ENCODE measurements at regions not wholly inside any gene's neighbourhood (a gene's known extent, or its start where the extent isn't known, plus 50 kb on each side); places are given as distances from the start of the nearest gene placed in this dataset.

- DNase-seq (ENCODE audit: low read depth in 3 of 3) = no peak
Measured at GRCh38 chr22:49056301-49056700, 771.4 kb downstream of the BRD1 start.

GRCh38 chr22:49055406-49055805, 772.3 kb downstream of the BRD1 start:
- DNase-seq (ENCODE audit: low read depth in 3 of 3) = no peak

DNA sequence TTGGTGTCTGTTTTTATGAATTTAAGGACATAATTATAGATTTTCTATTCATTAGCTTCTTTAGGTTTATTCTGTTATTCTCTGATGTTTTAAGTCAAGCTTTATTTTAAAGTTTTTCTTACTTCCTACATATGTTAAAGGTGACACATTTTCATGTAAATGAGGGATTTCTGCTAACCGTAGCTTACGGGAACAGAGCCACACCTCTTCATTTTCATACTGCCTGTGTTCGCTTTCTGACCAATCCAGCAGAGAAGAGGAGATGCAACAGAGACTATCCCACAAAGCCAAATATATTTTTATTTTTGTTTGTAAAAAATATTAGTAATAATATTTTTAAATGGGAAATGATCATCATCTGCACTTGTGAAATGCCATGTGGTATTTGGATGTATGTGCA, 774.1 kb downstream of the BRD1 start:
- no peak for DNase-seq (ENCODE audit: low read depth in 3 of 3)

GRCh38 chr22:49052560-49052959, 775.1 kb downstream of the BRD1 start:
- DNase-seq (ENCODE audit: low read depth in 3 of 3) = no peak

GRCh38 chr22:49052023-49052538, 775.6 kb downstream of the BRD1 start:
- DNase-seq (ENCODE audit: low read depth in 3 of 3) = peak in 2 of 3 experiments; percentile 5 to 27

DNA sequence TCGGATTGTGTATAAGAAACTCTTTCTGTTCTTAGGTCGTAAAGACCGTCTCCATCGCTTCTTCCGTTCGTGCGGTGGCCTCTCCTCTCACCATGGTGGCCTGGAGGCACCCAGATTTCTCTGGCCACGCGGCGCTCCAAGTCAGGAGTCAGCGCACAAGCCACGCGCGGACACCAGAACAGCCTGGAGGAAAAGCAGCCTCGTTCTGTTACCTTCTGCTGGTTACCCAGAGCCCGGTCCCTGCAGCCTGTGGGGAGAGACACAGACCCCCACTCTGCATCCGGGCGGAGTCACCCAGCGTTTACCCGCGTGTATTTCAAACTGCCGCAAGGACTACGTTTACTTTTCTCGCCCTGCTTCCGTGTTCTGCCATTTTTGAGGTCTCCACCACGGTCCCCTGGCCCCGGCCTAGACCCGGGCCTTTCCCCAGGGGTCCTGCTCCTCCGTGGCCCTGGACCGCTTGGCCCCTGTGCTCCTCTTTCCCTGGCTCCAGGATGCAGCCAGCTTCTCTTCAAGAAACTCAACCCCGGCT, 776.1 kb downstream of the BRD1 start:
- DNase-seq (ENCODE audit: low read depth in 3 of 3) = no peak

DNA sequence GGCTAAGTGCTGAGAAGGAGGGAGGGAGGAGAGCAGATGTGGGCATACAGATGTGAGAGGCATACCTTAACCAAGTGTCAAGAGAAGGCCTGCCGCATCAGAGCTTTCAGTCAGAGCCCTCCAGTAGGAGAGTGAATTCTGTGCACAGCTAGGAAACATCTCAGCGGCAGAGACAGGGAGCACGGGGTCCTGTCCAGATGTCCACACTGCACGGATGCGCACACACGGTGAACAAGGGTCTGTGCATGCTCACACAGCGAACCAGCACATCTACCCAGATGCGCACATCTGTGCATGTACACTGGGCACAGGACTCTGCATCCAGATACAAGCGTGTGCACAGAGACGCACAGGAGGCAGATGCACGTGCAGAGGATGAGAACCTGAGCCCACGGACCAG, 778.0 kb downstream of the BRD1 start:
- no peak for DNase-seq (ENCODE audit: low read depth in 3 of 3)

DNA sequence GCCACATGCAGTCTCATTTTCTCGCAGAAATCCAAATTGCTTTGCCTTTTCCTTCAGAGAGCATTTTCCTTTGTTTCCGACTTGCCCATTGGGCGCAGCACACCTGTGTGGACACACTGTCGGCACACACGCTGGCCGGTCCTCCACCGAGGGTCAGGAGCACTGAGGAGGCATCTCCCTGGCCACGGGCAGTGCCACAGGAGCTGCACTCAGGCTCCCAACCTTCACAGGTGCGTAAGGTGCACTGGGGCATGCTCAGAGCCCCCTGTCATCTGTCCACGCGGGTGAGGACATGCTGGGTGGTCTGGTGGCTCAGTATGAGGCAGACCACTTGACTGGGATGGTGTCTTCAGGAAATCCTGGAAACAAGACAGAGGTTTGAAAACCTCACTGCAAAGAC, 779.1 kb downstream of the BRD1 start:
- DNase-seq (ENCODE audit: low read depth in 3 of 3) = no peak

GRCh38 chr22:49047447-49047846, 780.2 kb downstream of the BRD1 start:
- DNase-seq (ENCODE audit: low read depth in 3 of 3) = no peak

DNA sequence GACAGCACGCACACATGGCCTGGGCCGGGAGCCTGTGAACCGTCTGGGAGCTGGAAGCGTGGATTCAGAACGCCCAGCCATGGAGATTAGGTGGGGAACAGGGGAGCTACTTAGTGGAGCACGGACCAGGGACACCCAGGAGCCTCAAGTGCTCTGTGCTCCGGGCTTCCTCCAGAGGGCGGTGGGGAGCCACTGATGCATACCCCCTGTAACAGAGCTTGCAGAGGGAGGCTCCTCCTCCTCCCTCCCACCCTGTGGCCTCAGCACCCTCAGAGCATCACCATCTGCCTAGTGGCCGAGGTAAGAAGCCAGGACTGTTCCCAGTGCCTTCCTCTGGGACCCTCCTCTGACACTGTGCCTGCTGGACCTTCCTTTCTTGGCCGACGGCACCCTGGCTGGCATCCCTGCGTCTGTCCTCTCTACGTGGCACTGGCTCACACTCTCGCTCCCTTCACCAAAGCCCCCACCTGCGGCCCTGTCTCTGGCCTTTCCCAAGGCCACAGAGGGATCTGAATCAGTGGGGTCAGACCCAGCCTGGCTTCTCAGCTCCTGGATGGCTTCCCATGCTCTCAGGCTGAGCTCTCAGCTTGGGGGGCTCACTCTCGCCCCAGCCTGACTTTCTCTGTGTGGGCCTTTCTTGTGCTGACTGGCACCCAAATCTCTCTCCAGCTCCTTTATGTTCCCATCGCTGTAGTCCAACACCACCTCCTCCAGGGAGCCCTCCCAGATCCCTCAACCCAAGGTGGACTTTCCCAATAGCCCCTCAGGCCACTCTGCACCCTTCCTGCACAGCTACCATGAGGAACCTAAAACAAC, 780.9 kb downstream of the BRD1 start:
- peak in 1 of 3 experiments; percentile 36 for DNase-seq (ENCODE audit: low read depth in 3 of 3)

- no peak for DNase-seq (ENCODE audit: low read depth in 3 of 3)
Measured at GRCh38 chr22:49046000-49046545, 781.6 kb downstream of the BRD1 start.

DNA sequence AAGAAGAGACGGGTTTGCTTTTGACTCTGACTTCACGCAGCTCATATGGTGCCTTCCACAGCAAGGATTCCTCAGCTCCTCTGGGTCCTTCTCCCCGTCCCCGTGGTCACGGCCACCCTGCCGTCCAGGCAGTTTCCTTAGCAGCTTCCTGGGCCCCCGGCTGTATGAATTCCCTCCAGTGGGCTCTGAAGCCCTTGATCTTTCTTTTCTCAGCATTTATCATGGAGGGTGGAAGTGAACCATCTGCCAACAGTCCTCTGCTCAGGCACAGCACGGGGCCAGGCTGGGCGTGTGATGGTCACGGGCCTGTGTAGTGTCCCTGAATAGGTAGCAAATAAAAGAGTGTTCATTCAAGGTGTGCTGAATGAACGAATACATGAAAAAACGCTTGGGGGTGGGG, 782.4 kb downstream of the BRD1 start:
- DNase-seq (ENCODE audit: low read depth in 3 of 3) = no peak

- DNase-seq (ENCODE audit: low read depth in 3 of 3) = no peak
Measured at GRCh38 chr22:49044776-49045175, 782.9 kb downstream of the BRD1 start.

DNA sequence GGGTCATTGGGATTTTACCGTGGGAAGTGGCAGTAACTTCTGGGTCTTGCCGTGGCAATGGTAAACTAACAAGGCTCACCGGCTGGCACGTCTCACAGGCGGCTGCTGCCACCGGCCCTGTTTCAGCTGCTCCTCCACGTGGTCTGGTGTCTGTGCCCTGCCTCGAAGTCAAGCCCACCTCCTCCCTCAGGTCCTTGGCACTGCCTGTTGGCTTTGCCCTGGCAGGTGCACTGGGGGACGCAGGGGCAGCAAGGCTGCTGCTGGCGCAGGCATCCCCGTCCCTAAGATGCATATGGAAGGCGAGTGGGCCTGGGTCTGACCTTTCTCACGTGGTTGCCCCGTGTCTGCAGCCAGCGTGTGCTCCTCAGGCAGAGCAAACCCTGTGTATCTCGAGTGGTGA, 783.6 kb downstream of the BRD1 start:
- DNase-seq (ENCODE audit: low read depth in 3 of 3) = no peak

DNA sequence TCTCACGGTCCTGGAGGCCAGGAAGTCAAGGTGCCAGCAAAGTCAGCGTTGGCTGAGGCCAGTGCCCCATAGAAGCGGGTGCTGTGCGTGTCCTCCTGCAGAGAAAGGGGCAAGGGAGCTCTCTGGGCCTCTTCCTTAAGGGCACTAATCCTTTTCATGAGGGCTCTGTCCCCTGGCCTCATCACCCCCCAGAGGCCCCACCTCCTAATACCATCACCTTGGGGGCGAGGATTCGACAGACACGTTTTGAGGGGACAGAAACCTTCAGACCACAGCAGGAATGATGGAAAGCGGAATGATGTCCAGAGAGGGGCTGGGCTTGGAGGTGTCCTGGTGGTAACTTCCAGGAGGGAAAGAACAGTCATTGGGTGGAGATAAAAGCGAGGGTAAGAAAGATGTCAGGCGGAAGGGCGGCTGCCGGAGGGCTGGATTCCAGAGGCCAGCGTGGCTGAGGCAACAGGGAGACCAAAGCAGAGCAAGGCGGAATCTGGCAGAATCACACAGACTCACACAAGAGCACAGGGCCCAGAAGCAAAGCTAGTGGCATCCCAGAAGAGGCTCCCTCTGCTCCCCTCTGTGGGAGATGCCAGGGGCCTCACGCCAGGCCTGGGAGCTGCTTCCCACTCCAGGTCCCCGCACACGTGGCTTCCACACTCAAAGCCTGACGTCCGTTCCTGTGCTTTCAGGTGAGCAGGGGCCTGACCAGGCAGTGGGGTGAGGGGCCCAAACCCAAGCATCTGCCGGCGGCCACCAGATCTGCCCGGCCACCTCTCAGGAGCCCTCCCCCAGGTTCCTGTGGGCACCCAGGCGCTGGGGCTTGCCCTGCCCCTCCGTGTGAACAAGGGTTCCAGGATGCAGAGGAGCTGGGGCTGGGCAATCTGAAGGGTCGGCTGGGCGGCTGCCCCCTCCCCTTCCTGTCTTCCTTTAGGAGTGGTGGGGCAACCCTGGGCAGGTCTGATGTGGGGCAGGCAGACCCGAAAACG, 784.5 kb downstream of the BRD1 start:
- no peak for DNase-seq (ENCODE audit: low read depth in 3 of 3)

DNA sequence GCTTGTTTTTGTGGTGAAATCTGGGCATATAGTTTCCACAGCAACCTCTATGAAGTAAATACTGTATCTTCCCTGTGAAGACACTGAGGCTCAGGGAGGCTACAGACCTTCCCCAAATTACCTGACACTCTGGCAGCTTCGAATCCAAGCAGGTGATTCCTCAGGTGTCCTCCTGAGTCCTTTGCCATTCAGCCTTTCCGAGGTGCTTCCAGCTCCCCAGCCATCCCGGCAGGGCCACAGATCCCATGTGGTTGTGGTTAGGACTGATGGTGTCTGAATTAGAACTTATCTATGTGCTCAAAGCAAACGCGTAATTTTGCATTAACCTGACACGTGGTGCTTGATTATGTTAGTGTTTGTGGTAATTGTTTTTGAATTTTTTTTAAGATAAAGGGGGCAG, 785.6 kb downstream of the BRD1 start:
- no peak for DNase-seq (ENCODE audit: low read depth in 3 of 3)

- no peak for DNase-seq (ENCODE audit: low read depth in 3 of 3)
Measured at GRCh38 chr22:49040754-49041467, 786.8 kb downstream of the BRD1 start.

DNA sequence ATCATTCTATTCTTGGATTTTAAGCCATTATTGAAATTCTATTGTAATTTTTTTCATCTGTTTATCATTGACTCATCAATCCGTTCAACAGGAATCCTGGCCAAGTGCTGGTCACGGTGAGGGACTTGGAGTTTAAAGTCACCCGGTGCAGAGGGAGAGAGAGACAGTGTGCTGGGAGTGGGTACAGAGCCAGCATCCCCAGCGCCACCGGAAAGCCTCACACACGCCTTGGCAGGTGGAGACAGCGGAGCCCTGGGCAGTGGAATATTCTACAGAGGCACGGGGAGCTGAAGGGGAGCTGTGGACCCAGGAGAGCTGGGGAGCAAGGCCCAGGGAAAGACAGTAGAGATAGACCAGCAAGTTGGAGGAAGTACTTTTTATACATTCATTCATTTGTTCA, 787.6 kb downstream of the BRD1 start:
- no peak for DNase-seq (ENCODE audit: low read depth in 3 of 3)

- no peak for DNase-seq (ENCODE audit: low read depth in 3 of 3)
Measured at GRCh38 chr22:49039625-49040024, 788.0 kb downstream of the BRD1 start.

DNA sequence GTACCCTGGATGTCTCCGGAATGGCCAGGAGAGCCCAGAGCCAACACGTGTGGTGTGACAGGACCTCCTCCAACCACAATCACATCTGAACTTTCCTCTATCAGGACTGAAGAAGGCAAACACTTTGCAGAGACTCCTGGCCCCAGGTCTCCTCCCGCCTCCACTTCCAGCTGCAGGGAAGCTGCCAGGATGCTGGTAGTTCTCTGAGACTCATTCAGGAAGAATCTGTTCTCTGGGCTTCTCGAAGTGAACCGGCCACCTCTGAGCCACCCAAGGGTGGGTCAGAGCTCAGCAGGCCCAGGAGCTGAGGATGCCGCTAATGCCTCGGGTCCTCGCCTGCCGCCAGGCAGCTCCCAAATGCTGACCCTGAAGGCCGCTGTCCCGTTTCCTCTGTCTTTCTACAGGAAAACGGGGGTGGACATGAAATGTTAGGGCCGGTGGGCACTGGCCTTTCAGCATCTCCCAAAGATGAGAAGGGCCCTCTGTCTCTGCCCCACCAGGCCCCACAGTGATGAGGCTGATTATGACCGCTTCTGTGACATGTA, 789.9 kb downstream of the BRD1 start:
- no peak for DNase-seq (ENCODE audit: low read depth in 3 of 3)

- no peak for DNase-seq (ENCODE audit: low read depth in 3 of 3)
Measured at GRCh38 chr22:49036513-49036912, 791.2 kb downstream of the BRD1 start.
